ENCODE measurements at regions not wholly inside any gene's neighbourhood (a gene's known extent, or its start where the extent isn't known, plus 50 kb on each side); places are given as distances from the start of the nearest gene placed in this dataset.

DNA sequence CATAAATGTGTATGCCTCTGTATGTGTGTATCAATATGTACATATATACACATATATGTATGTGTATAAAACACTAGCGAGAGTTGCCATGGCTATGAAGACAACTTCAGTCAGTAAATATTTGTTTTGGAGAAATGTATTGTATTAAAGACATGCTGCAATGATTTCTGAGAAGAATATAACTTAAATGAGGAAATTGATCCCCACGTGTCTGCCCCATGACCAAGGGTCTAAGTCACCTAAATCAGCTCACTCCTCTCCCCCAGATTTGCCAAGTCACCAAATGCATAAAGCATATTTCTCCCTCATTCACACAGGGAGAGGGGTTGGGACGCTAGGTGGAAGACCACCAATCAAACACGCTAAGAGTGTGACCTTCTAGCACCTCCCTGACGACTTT is 58.3 kb upstream of the LYST start:
- no peaks in the 10 kb centered on the region for H4K20me1 ChIP-seq (ENCODE audit: control insufficient read depth, insufficient read depth)
- H2AFZ ChIP-seq (ENCODE audit: control insufficient read depth, low read depth, low read length) = no peak overlapping the region
- 58% methylated on average over 5 of the region's 5 CpGs for WGBS (ENCODE audit: insufficient coverage, insufficient replicate concordance, low lambda C conversion rate, missing lambda C conversion rate)
- no peak overlapping the region for H3K4me3 ChIP-seq
- H3K36me3 ChIP-seq (ENCODE audit: control insufficient read depth in 2 of 2, insufficient read depth in 2 of 2, low read length in 1 of 2) = no peaks in the 10 kb centered on the region
- DNase-seq (ENCODE audit: low read depth, low spot score) (no peak), ATAC-seq (no peak), FAIRE-seq (no peak)
- RAD21 ChIA-PET (ENCODE audit: unreplicated experiment) = interaction anchor here (1.1 to 2.1 kb wide), 3 partner anchors 37 to 82 kb away, joined by 3 to 7 read pairs (median 5); no protein-coding TSS in a partner anchor
- POLR2A ChIA-PET = interaction anchor here (0.6 kb wide), 1 partner anchor 59 kb away, joined by 3 read pairs; no protein-coding TSS in a partner anchor
- SMC1A ChIA-PET (ENCODE audit: uncharacterized antibody, unreplicated experiment) = interaction anchor here (0.5 to 2.8 kb wide), 10 partner anchors 8 to 142 kb away, joined by 3 to 19 read pairs (median 4); no protein-coding TSS in a partner anchor
- no peak overlapping the region for H3K4me2 ChIP-seq (ENCODE audit: control insufficient read depth, insufficient read depth)
- no TSS peak for BruUV-seq (replicated peaks)
- CTCF ChIA-PET = no interaction called here
- no peak overlapping the region for H3K27ac ChIP-seq (ENCODE audit: control insufficient read depth, insufficient read depth)
- no peaks in the 10 kb centered on the region for H3K9me3 ChIP-seq (replicated peaks; ENCODE audit: control insufficient read depth, insufficient read depth, low read length)
- no peaks in the 10 kb centered on the region for H3K79me2 ChIP-seq (ENCODE audit: control insufficient read depth, insufficient read depth, low read length)
- TF ChIP-seq PRDM15 (CRISPR knock-in tag; IDR thresholded peaks at IDR 0.05) = no peak
- no peak for TF ChIP-seq ZNF687 (IDR thresholded peaks at IDR 0.05)
- TF ChIP-seq BRCA1 (IDR thresholded peaks at IDR 0.05; ENCODE audit: low read depth, low read length) = no peak
- no peak for TF ChIP-seq PML (IDR thresholded peaks at IDR 0.05; ENCODE audit: low read length)
- no peak for TF ChIP-seq IRF3 (IDR thresholded peaks at IDR 0.05)
- intact Hi-C loops (cut with micrococcal nuclease; ENCODE audit: unreplicated experiment) = no loop called here
- no peak overlapping the region for H3K9ac ChIP-seq (ENCODE audit: control insufficient read depth, insufficient read depth, low read length)
- H3K27me3 ChIP-seq (replicated peaks in 1 of 2; ENCODE audit: control insufficient read depth in 2 of 2, insufficient read depth in 2 of 2, low read length in 1 of 2) = no peaks in the 10 kb centered on the region
- in situ Hi-C loops (cut with MboI) = no loop called here
- H3K4me1 ChIP-seq (ENCODE audit: control insufficient read depth, insufficient read depth, low read length) = peaks cover 9% of the 10 kb centered on the region
